CD4-positive, alpha-beta T cell treated with Interferon alpha-2 for 1 hour (primary cell): ENCODE measurements at regions not wholly inside any gene's neighbourhood (a gene's known extent, or its start where the extent isn't known, plus 50 kb on each side); places are given as distances from the start of the nearest gene placed in this dataset.

ENCODE experiments used
- DNase-seq, 2 donors: peaks; one replicate each; pipeline ENCODE4 v3.0.0-alpha.2; 2020 to 2022

DNA sequence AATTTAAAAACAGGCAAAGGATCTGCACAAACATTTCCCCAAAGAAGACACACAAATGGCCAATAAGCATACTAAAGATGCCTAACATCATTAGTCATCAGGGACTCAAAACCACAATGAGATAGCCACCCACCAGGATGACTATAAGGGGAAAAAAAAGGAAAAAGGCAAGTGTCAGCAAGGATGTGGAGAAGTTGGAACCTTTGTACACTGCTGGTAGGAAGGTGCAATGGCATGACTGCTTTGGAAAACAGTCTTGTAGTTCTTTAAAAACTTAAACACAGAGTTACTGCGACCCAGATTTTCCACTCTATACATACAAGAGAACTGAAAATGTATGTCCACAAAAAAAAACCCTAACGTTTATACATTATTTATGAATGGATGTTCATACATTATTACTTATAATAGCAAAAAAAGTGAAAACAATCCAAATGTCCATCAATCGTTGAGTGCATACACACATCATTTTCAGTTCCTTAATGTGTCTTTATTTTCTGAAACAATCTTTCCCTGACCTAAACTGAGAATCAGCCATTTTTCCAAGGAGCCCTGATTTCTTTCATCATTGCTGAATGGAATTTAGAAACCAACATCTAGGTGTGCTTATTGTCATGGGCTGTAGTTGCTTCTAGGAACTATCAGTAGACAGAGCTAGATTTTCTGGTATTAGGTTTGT lies 64.7 kb upstream of the TLK1 start:
- no peak for DNase-seq

DNA sequence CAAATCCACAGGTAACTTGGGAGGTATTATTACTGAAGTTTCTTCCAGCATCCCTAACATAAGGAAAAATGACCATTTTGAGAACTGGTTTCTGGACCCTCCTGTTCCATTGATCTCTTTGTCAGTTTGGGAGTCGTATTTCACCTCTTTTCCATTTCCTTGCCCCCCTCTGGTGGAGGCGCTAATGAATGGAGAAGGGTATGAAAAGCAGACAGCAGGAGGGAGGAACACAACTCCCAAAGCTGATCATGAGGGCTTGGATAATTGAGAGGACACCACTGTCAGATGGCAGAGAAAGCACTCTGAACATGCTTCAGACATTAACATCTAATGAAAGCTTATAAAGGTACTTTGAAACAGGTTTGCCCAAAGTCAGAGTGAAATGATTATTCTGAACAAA lies 56.6 kb upstream of the TLK1 start:
- DNase-seq = no peak

DNA sequence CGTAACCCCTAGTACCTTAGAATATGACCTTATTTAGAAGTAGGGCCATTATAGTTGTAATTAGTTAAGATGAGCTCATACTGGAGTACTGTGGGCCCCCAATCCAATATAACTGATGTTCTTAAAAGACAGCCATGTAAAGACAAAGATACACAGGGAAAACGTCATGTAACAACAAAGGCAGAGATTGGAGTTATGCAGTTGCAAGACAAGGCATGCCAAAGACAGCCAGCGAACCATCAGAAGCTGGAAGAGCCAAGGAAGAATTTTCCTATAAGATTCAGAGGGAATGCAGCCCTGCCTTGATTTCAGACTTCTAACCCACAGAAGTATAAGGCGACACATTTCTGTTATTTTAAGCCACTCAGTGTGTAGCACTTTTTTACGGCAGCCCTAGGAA lies 55.9 kb upstream of the TLK1 start:
- DNase-seq = no peak

DNA sequence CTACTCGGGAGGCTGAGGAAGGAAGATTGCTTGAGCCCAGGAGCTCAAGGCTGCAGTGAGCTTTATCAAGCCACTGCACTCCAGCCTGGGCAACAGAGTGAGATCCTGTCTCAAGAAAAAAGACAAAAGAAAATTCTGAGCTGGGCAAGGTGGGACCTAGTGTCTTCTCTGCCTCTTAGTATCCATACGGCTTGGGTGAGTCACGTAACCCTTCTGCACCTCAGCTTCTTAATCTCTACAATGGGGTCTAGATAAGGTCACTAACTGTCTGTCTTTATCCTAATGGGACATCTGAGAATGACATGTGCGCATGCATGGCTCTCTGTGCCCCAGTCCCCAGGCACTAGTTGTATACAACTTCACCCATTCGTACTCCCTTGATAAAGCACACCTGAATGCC lies 53.4 kb upstream of the TLK1 start:
- DNase-seq = no peak

DNA sequence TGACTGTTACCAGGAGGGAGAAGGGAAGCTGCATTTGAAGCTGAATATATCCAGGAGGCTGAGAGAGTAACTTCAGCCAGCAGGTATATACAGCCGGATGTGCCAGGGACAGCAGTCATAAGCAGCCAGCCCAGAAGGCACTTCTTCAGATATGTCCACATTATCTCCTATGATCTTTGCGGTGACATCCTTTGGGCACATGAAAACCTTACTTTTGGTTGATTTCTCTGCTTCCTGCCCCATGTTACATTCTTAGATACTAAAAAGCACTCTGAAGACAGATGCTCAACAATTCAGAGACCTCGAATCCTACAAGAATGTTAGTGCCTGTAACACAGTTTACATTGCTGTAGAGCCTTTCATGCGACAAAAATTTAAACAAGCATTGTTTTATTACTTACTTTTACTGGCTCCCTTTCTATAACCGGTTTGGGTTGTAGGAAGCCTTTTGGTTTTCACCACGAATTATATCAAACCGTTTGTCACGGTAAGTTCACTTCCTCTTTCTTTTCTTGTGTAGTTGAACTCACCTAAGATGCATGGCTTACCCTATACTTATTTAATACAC lies 50.3 kb upstream of the TLK1 start:
- DNase-seq = peak; percentile 9 to 56
